Stromal cell of bone marrow (primary cell): ENCODE measurements at regions not wholly inside any gene's neighbourhood (a gene's known extent, or its start where the extent isn't known, plus 50 kb on each side); places are given as distances from the start of the nearest gene placed in this dataset.
"Not testable (repeated sequence)": the region's sequence is repeated elsewhere in the genome, so short reads cannot be mapped to it uniquely, and the experiment has no call there.

Experiments used
- DNase-seq: peaks from one replicate; pipeline ENCODE4 v3.0.0-alpha.2; 2012; ENCODE audit warnings: low read depth

- not testable (repeated sequence) for DNase-seq
Measured at GRCh38 chr14:99037326-99037725, 234.7 kb downstream of the BCL11B start.

- DNase-seq, result no peak
Measured at GRCh38 chr14:99037777-99038430, 234.1 kb downstream of the BCL11B start.

GRCh38 chr14:99038431-99038820 lies 233.6 kb downstream of the BCL11B start:
- no peak for DNase-seq

- DNase-seq, result no peak
Measured at GRCh38 chr14:99039331-99040041, 232.5 kb downstream of the BCL11B start.

- DNase-seq, result no peak
Measured at GRCh38 chr14:99040052-99040451, 231.9 kb downstream of the BCL11B start.

GRCh38 chr14:99040711-99041110 lies 231.3 kb downstream of the BCL11B start:
- DNase-seq, result no peak

GRCh38 chr14:99041141-99041819 lies 230.7 kb downstream of the BCL11B start:
- DNase-seq, result no peak

- no peak for DNase-seq
Measured at GRCh38 chr14:99041820-99042174, 230.2 kb downstream of the BCL11B start.

- no peak for DNase-seq
Measured at GRCh38 chr14:99042381-99043266, 229.4 kb downstream of the BCL11B start.

- no peak for DNase-seq
Measured at GRCh38 chr14:99043267-99043615, 228.8 kb downstream of the BCL11B start.

- DNase-seq, result no peak
Measured at GRCh38 chr14:99043756-99044155, 228.2 kb downstream of the BCL11B start.

- DNase-seq, result no peak
Measured at GRCh38 chr14:99047441-99048031, 224.5 kb downstream of the BCL11B start.

- no peak for DNase-seq
Measured at GRCh38 chr14:99050309-99050708, 221.7 kb downstream of the BCL11B start.

- no peak for DNase-seq
Measured at GRCh38 chr14:99052467-99052866, 219.5 kb downstream of the BCL11B start.

GRCh38 chr14:99055019-99055418 lies 217.0 kb downstream of the BCL11B start:
- no peak for DNase-seq

- DNase-seq, result no peak
Measured at GRCh38 chr14:99055816-99056215, 216.2 kb downstream of the BCL11B start.

GRCh38 chr14:99057576-99058083 lies 214.4 kb downstream of the BCL11B start:
- DNase-seq, result no peak

- no peak for DNase-seq
Measured at GRCh38 chr14:99058542-99058941, 213.5 kb downstream of the BCL11B start.

- DNase-seq, result no peak
Measured at GRCh38 chr14:99062216-99062615, 209.8 kb downstream of the BCL11B start.

- DNase-seq, result no peak
Measured at GRCh38 chr14:99062772-99063418, 209.1 kb downstream of the BCL11B start.

GRCh38 chr14:99063620-99064225 lies 208.3 kb downstream of the BCL11B start:
- DNase-seq, result no peak
